CD4-positive, CD25-positive, alpha-beta regulatory T cell (primary cell): ENCODE measurements at regions not wholly inside any gene's neighbourhood (a gene's known extent, or its start where the extent isn't known, plus 50 kb on each side); places are given as distances from the start of the nearest gene placed in this dataset.
"Not testable (repeated sequence)": the region's sequence is repeated elsewhere in the genome, so short reads cannot be mapped to it uniquely, and the experiment has no call there.

Experiments used
- ATAC-seq, 2 donors: fragments of 150-1000 bp; cut with Tn5 transposase; one replicate each; pipeline ENCODE4 v1.10.0; 2021; ENCODE audit warnings: low read depth in 2 of 2, moderate number of reproducible peaks in 2 of 2, moderate library complexity in 1 of 2
- DNase-seq, 3 donors: peaks; one replicate each; pipeline versions ENCODE4 v3.0.0 to v3.0.0-alpha.2; 2012 to 2022; ENCODE audit warnings: mixed read lengths in 1 of 3
- H3K27ac ChIP-seq: one replicate; pipeline ENCODE4 v1.7.0; 2013; ENCODE audit warnings: mild to moderate bottlenecking, low read length; ENCODE audit not compliant: insufficient read depth, poor library complexity, severe bottlenecking
- H3K27me3 ChIP-seq: one replicate; pipeline ENCODE4 v1.7.0; 2013; ENCODE audit warnings: low read length; ENCODE audit not compliant: control insufficient read depth, insufficient read depth
- H3K36me3 ChIP-seq: one replicate; pipeline ENCODE4 v1.7.0; 2013; ENCODE audit warnings: mild to moderate bottlenecking, low read length, moderate library complexity; ENCODE audit not compliant: control insufficient read depth, insufficient read depth
- H3K4me1 ChIP-seq: 2 replicates; pipeline ENCODE4 v1.7.0; 2013; ENCODE audit warnings: mild to moderate bottlenecking, low read length; ENCODE audit not compliant: insufficient read depth, control insufficient read depth, poor library complexity, severe bottlenecking
- H3K4me3 ChIP-seq: one replicate; pipeline ENCODE4 v1.7.0; 2013; ENCODE audit warnings: low read depth, mild to moderate bottlenecking, low read length, moderate library complexity
- H3K9me3 ChIP-seq, 2 experiments: 1 replicate in 1 of 2; 2 replicates in 1 of 2; pipeline ENCODE4 v1.7.0; 2013; ENCODE audit warnings: low read length in 2 of 2, mild to moderate bottlenecking in 1 of 2, moderate library complexity in 1 of 2; ENCODE audit not compliant: control insufficient read depth in 2 of 2
- H3K27ac Mint-ChIP-seq, 3 donors: one replicate each; pipeline ENCODE4 v1.8.0; 2020 to 2022; ENCODE audit warnings: mild to moderate bottlenecking in 3 of 3, mixed read lengths in 3 of 3, moderate library complexity in 2 of 3
- H3K27me3 Mint-ChIP-seq: one replicate; pipeline ENCODE4 v1.8.0; 2022; ENCODE audit warnings: mild to moderate bottlenecking, mixed read lengths
- H3K36me3 Mint-ChIP-seq: one replicate; pipeline ENCODE4 v1.8.0; 2020; ENCODE audit warnings: mixed read lengths
- H3K4me1 Mint-ChIP-seq, 4 donors: one replicate each; pipeline ENCODE4 v1.8.0; 2020 to 2022; ENCODE audit warnings: mixed read lengths in 4 of 4, mild to moderate bottlenecking in 1 of 4
- H3K4me3 Mint-ChIP-seq, 4 donors: one replicate each; pipeline ENCODE4 v1.8.0; 2020 to 2022; ENCODE audit warnings: mild to moderate bottlenecking in 4 of 4, mixed read lengths in 4 of 4, moderate library complexity in 3 of 4
- H3K9me3 Mint-ChIP-seq, 7 donors: one replicate each; pipeline ENCODE4 v1.8.0; 2020 to 2022; ENCODE audit warnings: mixed read lengths in 7 of 7, mild to moderate bottlenecking in 3 of 7, moderate library complexity in 2 of 7

- no peak overlapping the region for H3K27ac ChIP-seq
- Mint-ChIP-seq H3K4me3 (no peak overlapping the region), H3K27ac (no peak overlapping the region), H3K4me1 (peaks cover 0 to 3% (median 1%) of the 10 kb centered on the region in 4 donors), H3K36me3 (no peaks in the 10 kb centered on the region), H3K9me3 (peaks cover 0 to 2% (median 0%) of the 10 kb centered on the region in 7 donors), H3K27me3 (peaks cover 4% of the 10 kb centered on the region)
- no peaks in the 10 kb centered on the region for H3K27me3 ChIP-seq
- H3K4me3 ChIP-seq: no peak overlapping the region
- DNase-seq: no peak
- H3K4me1 ChIP-seq: no peaks in the 10 kb centered on the region
- H3K9me3 ChIP-seq: no peaks in the 10 kb centered on the region
- no peaks in the 10 kb centered on the region for H3K36me3 ChIP-seq
- ATAC-seq: no peak
Measured at GRCh38 chr2:37760471-37760870, 89.0 kb upstream of the CDC42EP3 start.

DNA sequence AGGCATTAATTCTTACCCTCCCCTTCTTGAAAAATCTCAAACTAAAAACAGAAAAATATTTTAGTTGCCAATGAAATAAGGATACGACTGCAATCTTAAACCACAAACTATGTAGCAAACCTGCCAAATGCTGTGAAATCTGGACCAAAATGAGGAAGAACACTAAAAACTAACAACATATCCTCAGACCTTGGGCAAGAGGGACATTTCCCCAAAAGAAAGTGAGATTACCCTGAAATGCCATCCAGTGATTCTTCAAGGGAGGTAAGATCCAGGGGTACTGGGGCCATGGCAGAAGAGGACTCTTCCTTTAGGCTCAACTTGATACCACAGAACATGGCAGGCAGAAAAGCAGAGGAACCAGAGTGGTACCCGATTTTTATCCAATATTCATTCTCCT is 90.8 kb upstream of the CDC42EP3 start:
- H3K27ac ChIP-seq, H3K27me3 ChIP-seq, DNase-seq, H3K4me3 Mint-ChIP-seq, H3K36me3 ChIP-seq, ATAC-seq, H3K9me3 Mint-ChIP-seq, H3K27me3 Mint-ChIP-seq, H3K36me3 Mint-ChIP-seq, H3K4me1 Mint-ChIP-seq, H3K4me3 ChIP-seq, H3K27ac Mint-ChIP-seq, H3K4me1 ChIP-seq, H3K9me3 ChIP-seq: not testable (repeated sequence)

GRCh38 chr2:37764739-37765138 is 93.3 kb upstream of the CDC42EP3 start:
- Mint-ChIP-seq H3K27me3 (peaks cover 8% of the 10 kb centered on the region), H3K36me3 (no peaks in the 10 kb centered on the region), H3K4me3 (no peak overlapping the region), H3K27ac (no peak overlapping the region), H3K9me3 (peaks cover 0 to 3% (median 0%) of the 10 kb centered on the region in 7 donors), H3K4me1 (peaks cover 0 to 3% (median under 1%) of the 10 kb centered on the region in 4 donors)
- no peaks in the 10 kb centered on the region for H3K4me1 ChIP-seq
- ATAC-seq (no peak), DNase-seq (no peak)
- H3K27me3 ChIP-seq: no peaks in the 10 kb centered on the region
- no peaks in the 10 kb centered on the region for H3K36me3 ChIP-seq
- no peaks in the 10 kb centered on the region for H3K9me3 ChIP-seq
- no peak overlapping the region for H3K4me3 ChIP-seq
- H3K27ac ChIP-seq: no peak overlapping the region

- H3K4me3 ChIP-seq: no peak overlapping the region
- Mint-ChIP-seq H3K27ac (no peak overlapping the region), H3K36me3 (peaks cover 2% of the 10 kb centered on the region), H3K27me3 (peaks cover 8% of the 10 kb centered on the region), H3K4me1 (peaks cover 0 to 3% (median under 1%) of the 10 kb centered on the region in 4 donors), H3K9me3 (peaks cover 0 to 5% (median 0%) of the 10 kb centered on the region in 7 donors), H3K4me3 (no peak overlapping the region)
- H3K4me1 ChIP-seq: no peaks in the 10 kb centered on the region
- H3K9me3 ChIP-seq: no peaks in the 10 kb centered on the region
- no peaks in the 10 kb centered on the region for H3K27me3 ChIP-seq
- ATAC-seq (no peak), DNase-seq (no peak)
- H3K36me3 ChIP-seq: no peaks in the 10 kb centered on the region
- H3K27ac ChIP-seq: no peak overlapping the region
Measured at GRCh38 chr2:37766106-37766505, 94.7 kb upstream of the CDC42EP3 start.

DNA sequence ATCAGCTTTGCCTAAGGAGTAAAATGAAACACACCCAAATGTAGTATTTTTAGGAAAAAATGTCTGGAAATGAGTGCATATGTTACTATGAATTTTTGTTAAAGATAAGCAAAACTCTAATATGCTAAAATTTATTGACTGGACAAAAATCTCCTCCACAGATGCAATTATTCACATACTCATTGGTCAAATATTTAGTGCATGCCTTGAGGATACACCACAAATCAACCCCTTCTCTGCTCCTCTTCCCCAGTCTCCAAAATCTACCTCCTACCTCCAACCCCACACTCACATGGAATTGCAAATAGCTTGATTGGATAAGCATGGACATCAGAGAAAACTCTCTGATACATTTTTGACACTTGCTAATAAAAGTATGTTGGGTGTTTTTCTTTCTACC is 95.6 kb upstream of the CDC42EP3 start:
- H3K27me3 ChIP-seq: no peaks in the 10 kb centered on the region
- no peak overlapping the region for H3K4me3 ChIP-seq
- Mint-ChIP-seq H3K27me3 (peaks cover 4% of the 10 kb centered on the region), H3K9me3 (peaks cover 0 to 6% (median 0%) of the 10 kb centered on the region in 7 donors), H3K4me3 (no peak overlapping the region), H3K4me1 (peaks cover 0 to 3% (median under 1%) of the 10 kb centered on the region in 4 donors), H3K36me3 (peaks cover 5% of the 10 kb centered on the region), H3K27ac (no peak overlapping the region)
- DNase-seq (no peak), ATAC-seq (no peak)
- no peaks in the 10 kb centered on the region for H3K36me3 ChIP-seq
- no peaks in the 10 kb centered on the region for H3K4me1 ChIP-seq
- H3K9me3 ChIP-seq: no peaks in the 10 kb centered on the region
- no peak overlapping the region for H3K27ac ChIP-seq

- Mint-ChIP-seq H3K9me3 (peaks cover 0 to 5% (median 0%) of the 10 kb centered on the region in 7 donors), H3K27me3 (peaks cover 4% of the 10 kb centered on the region), H3K27ac (no peak overlapping the region), H3K4me3 (peak overlapping the region in 1 of 4 donors; percentile 56), H3K4me1 (peaks cover 0 to 3% (median under 1%) of the 10 kb centered on the region in 4 donors), H3K36me3 (peaks cover 5% of the 10 kb centered on the region)
- Histone ChIP-seq H3K4me1 (no peaks in the 10 kb centered on the region), H3K27ac (no peak overlapping the region), H3K4me3 (no peak overlapping the region), H3K9me3 (no peaks in the 10 kb centered on the region), H3K36me3 (no peaks in the 10 kb centered on the region), H3K27me3 (no peaks in the 10 kb centered on the region)
- DNase-seq (no peak), ATAC-seq (no peak)
Measured at GRCh38 chr2:37767959-37768925, 96.8 kb upstream of the CDC42EP3 start.

- no peaks in the 10 kb centered on the region for H3K27me3 ChIP-seq
- no peak overlapping the region for H3K27ac Mint-ChIP-seq
- no peak for DNase-seq
- no peak for ATAC-seq
- no peak overlapping the region for H3K4me3 Mint-ChIP-seq
- no peaks in the 10 kb centered on the region for H3K4me1 ChIP-seq
- no peaks in the 10 kb centered on the region for H3K36me3 ChIP-seq
- H3K4me1 Mint-ChIP-seq: peaks cover 0 to 3% (median under 1%) of the 10 kb centered on the region in 4 donors
- H3K9me3 ChIP-seq: peaks cover 0 to 1% of the 10 kb centered on the region in 2 experiments
- peaks cover 6% of the 10 kb centered on the region for H3K27me3 Mint-ChIP-seq
- H3K9me3 Mint-ChIP-seq: peaks cover 0 to 10% (median 5%) of the 10 kb centered on the region in 7 donors
- no peak overlapping the region for H3K27ac ChIP-seq
- H3K4me3 ChIP-seq: no peak overlapping the region
- peaks cover 5% of the 10 kb centered on the region for H3K36me3 Mint-ChIP-seq
Measured at GRCh38 chr2:37769551-37769950, 98.1 kb upstream of the CDC42EP3 start.
